Suprapubic skin (tissue), 4 donors: ENCODE measurements at regions not wholly inside any gene's neighbourhood (a gene's known extent, or its start where the extent isn't known, plus 50 kb on each side); places are given as distances from the start of the nearest gene placed in this dataset.

Experiments used
- DNase-seq, 2 donors: peaks; one replicate each; pipeline ENCODE4 v3.0.0-alpha.2; 2019; ENCODE audit warnings: low spot score in 2 of 2
- H3K27ac ChIP-seq: fragments of 200-600 bp; sonication (generic); one replicate; pipeline ENCODE4 v1.5.1; 2019
- H3K27me3 ChIP-seq: fragments of 200-600 bp; sonication (generic); one replicate; pipeline ENCODE4 v1.5.1; 2019
- H3K36me3 ChIP-seq: fragments of 200-600 bp; sonication (generic); one replicate; pipeline ENCODE4 v1.5.1; 2019
- H3K4me1 ChIP-seq: fragments of 200-600 bp; sonication (generic); one replicate; pipeline ENCODE4 v1.5.1; 2019
- H3K4me3 ChIP-seq: fragments of 200-600 bp; sonication (generic); one replicate; pipeline ENCODE4 v1.5.1; 2019; ENCODE audit warnings: mild to moderate bottlenecking
- H3K9me3 ChIP-seq: fragments of 200-600 bp; sonication (generic); one replicate; pipeline ENCODE4 v1.5.1; 2019
- EP300 ChIP-seq: sonication (generic); formaldehyde crosslinking; IDR thresholded peaks from one replicate; pipeline ENCODE4 v1.6.1; 2017; ENCODE audit warnings: antibody characterized with exemption
- POLR2A ChIP-seq, 2 donors: fragments of 450-650 bp; IDR thresholded peaks; one replicate each; pipeline ENCODE4 v1.6.1; 2017; ENCODE audit warnings: antibody characterized with exemption in 2 of 2, mild to moderate bottlenecking in 2 of 2, moderate library complexity in 2 of 2
- POLR2AphosphoS5 ChIP-seq, 3 donors: sonication (generic); formaldehyde crosslinking; IDR thresholded peaks; one replicate each; pipeline ENCODE4 v1.6.1; 2017; ENCODE audit warnings: antibody characterized with exemption in 3 of 3
- WGBS: methylation state at CpG from one replicate; pipeline ENCODE4 v1.1.5; 2018; 5-methylcytosine and 5-hydroxymethylcytosine counted together
- TF ChIP-seq, protein P1 (sequence below), 2 donors: fragments of 200-600 bp in 1 of 2; fragments of 450-650 bp in 1 of 2; sonication (generic) in 1 of 2; IDR thresholded peaks; one replicate each; pipeline ENCODE4 v1.5.1; 2016 to 2019; ENCODE audit warnings: antibody characterized with exemption in 2 of 2, mild to moderate bottlenecking in 1 of 2, moderate library complexity in 1 of 2

DNA sequence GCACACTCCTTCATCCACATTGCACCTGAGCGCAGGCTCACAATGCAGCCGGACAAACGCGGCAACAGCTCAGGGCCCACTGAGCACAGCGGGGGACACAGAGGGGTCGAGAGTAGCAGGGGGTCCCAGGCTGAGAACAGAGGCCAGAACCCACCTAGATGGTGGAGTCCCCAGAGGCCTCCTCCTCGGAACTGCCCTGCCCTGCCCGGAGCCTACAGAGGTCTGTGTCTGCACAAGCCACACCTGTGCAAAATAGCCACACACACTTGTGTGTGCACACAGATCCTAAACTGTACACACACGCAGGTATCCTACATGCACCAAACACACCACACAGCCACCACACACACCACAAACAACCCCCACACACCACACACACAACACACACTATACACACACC lies 72.8 kb downstream of the TMEM18 start:
- Histone ChIP-seq H3K4me3 (no peak overlapping the region), H3K9me3 (no peaks in the 10 kb centered on the region), H3K27ac (no peak overlapping the region), H3K4me1 (no peaks in the 10 kb centered on the region), H3K27me3 (no peaks in the 10 kb centered on the region), H3K36me3 (no peaks in the 10 kb centered on the region)
- 85% methylated on average over 9 of the region's 9 CpGs for WGBS
- TF ChIP-seq, protein P1, sequence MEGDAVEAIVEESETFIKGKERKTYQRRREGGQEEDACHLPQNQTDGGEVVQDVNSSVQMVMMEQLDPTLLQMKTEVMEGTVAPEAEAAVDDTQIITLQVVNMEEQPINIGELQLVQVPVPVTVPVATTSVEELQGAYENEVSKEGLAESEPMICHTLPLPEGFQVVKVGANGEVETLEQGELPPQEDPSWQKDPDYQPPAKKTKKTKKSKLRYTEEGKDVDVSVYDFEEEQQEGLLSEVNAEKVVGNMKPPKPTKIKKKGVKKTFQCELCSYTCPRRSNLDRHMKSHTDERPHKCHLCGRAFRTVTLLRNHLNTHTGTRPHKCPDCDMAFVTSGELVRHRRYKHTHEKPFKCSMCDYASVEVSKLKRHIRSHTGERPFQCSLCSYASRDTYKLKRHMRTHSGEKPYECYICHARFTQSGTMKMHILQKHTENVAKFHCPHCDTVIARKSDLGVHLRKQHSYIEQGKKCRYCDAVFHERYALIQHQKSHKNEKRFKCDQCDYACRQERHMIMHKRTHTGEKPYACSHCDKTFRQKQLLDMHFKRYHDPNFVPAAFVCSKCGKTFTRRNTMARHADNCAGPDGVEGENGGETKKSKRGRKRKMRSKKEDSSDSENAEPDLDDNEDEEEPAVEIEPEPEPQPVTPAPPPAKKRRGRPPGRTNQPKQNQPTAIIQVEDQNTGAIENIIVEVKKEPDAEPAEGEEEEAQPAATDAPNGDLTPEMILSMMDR (IDR thresholded peaks at IDR 0.05), result no peak
- TF ChIP-seq EP300, result no peak
- DNase-seq, result peak in 1 of 2 donors; percentile 31

- peak in 1 of 2 donors; percentile 61 for DNase-seq
- no peaks in the 10 kb centered on the region for H3K36me3 ChIP-seq
- H3K4me1 ChIP-seq, result no peaks in the 10 kb centered on the region
- H3K9me3 ChIP-seq, result no peaks in the 10 kb centered on the region
- H3K27me3 ChIP-seq, result no peaks in the 10 kb centered on the region
- 48% methylated on average over 8 of the region's 8 CpGs for WGBS
- no peak overlapping the region for H3K27ac ChIP-seq
- H3K4me3 ChIP-seq, result no peak overlapping the region
- TF ChIP-seq, protein P1 (IDR thresholded peaks at IDR 0.05), result no peak
- TF ChIP-seq POLR2A (IDR thresholded peaks at IDR 0.05) (no peak), EP300 (no peak), POLR2AphosphoS5 (IDR thresholded peaks at IDR 0.05) (no peak)
These were observed 73.3 kb downstream of the TMEM18 start for GRCh38 chr2:603869-604268.

GRCh38 chr2:603427-603826 lies 73.8 kb downstream of the TMEM18 start:
- H3K27me3 ChIP-seq, result no peaks in the 10 kb centered on the region
- no peak for DNase-seq
- WGBS, result 47% methylated on average over 5 of the region's 5 CpGs
- no peaks in the 10 kb centered on the region for H3K4me1 ChIP-seq
- no peaks in the 10 kb centered on the region for H3K36me3 ChIP-seq
- no peaks in the 10 kb centered on the region for H3K9me3 ChIP-seq
- H3K27ac ChIP-seq, result no peak overlapping the region
- no peak overlapping the region for H3K4me3 ChIP-seq
- TF ChIP-seq, protein P1 (IDR thresholded peaks at IDR 0.05), result no peak
- no peak for TF ChIP-seq POLR2AphosphoS5 (IDR thresholded peaks at IDR 0.05)
- no peak for TF ChIP-seq POLR2A (IDR thresholded peaks at IDR 0.05)
- TF ChIP-seq EP300, result no peak

DNA sequence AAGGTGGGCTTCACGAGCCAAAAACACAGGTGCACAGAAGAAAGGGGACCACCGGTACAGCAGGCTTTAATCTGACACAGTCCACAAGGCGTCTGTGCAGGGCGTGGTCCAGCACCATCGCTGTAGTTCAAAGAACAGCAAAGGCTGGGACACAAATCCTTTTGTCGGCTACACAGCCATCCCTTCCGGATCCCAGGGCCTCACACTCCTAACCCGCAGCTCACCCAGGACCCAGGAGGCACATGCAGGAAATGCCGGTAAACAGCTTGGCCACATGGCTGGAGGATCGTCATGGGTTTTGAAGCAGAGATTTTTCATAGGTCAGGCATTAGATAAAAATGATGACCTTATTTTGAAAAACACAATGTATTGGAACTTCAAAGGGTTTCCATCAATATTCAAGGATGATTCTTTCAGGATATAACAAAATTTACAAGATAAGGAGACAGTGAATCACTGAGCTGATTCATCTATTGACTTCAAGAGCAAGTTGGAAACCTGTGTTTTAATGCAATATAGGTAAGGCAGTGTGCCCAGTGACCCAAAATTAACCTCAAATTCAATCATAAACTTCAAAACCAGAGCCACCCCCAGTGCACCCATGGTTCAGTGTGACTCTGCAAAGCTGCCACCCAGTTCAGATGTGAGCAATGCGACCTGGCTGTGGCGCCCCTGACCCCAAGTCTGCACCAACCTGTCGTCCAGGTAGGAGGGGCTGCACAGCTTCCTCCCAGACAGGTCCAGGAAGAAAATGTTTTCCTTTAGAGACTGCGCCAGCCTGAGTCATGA lies 74.4 kb downstream of the TMEM18 start:
- no peaks in the 10 kb centered on the region for H3K36me3 ChIP-seq
- no peak overlapping the region for H3K27ac ChIP-seq

DNA sequence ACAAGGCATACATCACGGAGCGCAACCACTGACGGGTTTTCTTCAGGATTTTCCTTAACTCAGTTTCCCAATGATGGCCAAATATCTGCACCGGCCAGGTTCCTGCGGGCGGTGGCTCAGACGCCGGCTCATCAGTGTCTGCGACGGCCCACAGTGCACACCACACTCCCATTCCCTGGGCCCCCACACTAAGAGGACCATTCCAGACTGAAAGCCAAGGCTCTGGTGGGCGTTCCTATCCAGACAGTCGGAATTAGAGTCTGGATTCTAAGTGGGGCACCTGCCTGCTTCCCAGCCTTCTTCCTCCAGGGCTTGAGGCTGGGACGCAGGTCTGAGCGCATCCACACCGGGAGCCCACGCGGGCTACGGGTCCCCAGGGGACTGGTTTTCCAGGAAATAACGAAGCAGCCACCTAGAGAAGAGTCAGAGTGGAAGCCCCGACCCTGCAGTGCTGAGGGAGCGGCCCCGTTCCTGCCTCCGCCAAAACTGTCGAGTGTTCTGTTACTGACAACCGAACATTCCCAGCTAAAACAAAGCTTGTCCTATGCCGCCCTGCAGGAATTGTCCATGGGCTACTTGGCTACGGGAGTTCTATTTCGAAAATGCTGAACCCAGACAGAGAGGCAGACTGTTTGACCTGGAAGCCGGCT lies 75.3 kb downstream of the TMEM18 start:
- no peak for TF ChIP-seq POLR2AphosphoS5 (IDR thresholded peaks at IDR 0.05)
- TF ChIP-seq, protein P1 (IDR thresholded peaks at IDR 0.05), result no peak
- no peak for TF ChIP-seq EP300
- no peak for TF ChIP-seq POLR2A (IDR thresholded peaks at IDR 0.05)
- no peaks in the 10 kb centered on the region for H3K4me1 ChIP-seq
- H3K27me3 ChIP-seq, result no peaks in the 10 kb centered on the region
- no peaks in the 10 kb centered on the region for H3K9me3 ChIP-seq
- DNase-seq, result no peak
- no peaks in the 10 kb centered on the region for H3K36me3 ChIP-seq
- H3K4me3 ChIP-seq, result no peak overlapping the region
- H3K27ac ChIP-seq, result no peak overlapping the region
- WGBS, result 91% methylated on average over 16 of the region's 29 CpGs

More for the DNA sequence above, 74.4 kb downstream of the TMEM18 start:
- H3K9me3 ChIP-seq, result no peaks in the 10 kb centered on the region
- H3K4me3 ChIP-seq, result no peak overlapping the region
- TF ChIP-seq POLR2A (IDR thresholded peaks at IDR 0.05), result no peak
- TF ChIP-seq, protein P1 (IDR thresholded peaks at IDR 0.05), result no peak
- no peak for TF ChIP-seq EP300
- TF ChIP-seq POLR2AphosphoS5 (IDR thresholded peaks at IDR 0.05), result no peak
- no peaks in the 10 kb centered on the region for H3K4me1 ChIP-seq
- DNase-seq, result peak in 1 of 2 donors; percentile 55
- H3K27me3 ChIP-seq, result no peaks in the 10 kb centered on the region
- WGBS, result 81% methylated on average over 14 of the region's 14 CpGs
